PC-3 (cell line): ENCODE measurements at regions not wholly inside any gene's neighbourhood (a gene's known extent, or its start where the extent isn't known, plus 50 kb on each side); places are given as distances from the start of the nearest gene placed in this dataset.

Experiments used
- ATAC-seq: fragments of 200-7000 bp; cut with Tn5 transposase; 2 replicates; pipeline ENCODE4 v1.9.1; 2020; ENCODE audit warnings: mild to moderate bottlenecking, moderate library complexity
- BruUV-seq: library from RNA; stranded (reverse); fragments of 400-500 nt; replicated peaks from 2 replicates; lab custom pipeline; 2021; lab: Mats Ljungman, UMichigan
- CTCF ChIA-PET: fragments of 300-600 bp; sonication (Branson Sonifier 250); formaldehyde crosslinking; loops from one replicate; lab custom pipeline; 2022; ENCODE audit warnings: antibody characterized with exemption; lab: Charles Lee
- POLR2A ChIA-PET: fragments of 300-600 bp; sonication (Branson Sonifier 250); formaldehyde crosslinking; loops from one replicate; lab custom pipeline; 2022; ENCODE audit warnings: antibody characterized with exemption; ENCODE audit not compliant: unreplicated experiment; lab: Charles Lee
- DNase-seq: peaks from one replicate; pipeline ENCODE4 v3.0.0-alpha.2; 2015
- H2AFZ ChIP-seq: fragments of 300-600 bp; sonication (generic); 2 replicates; pipeline ENCODE4 v1.6.0; 2016; ENCODE audit warnings: antibody characterized with exemption, low read length
- H3F3A ChIP-seq: fragments of 300-600 bp; sonication (generic); one replicate; pipeline ENCODE4 v1.6.0; 2017; ENCODE audit warnings: antibody characterized with exemption, low read length, control low read depth, mild to moderate bottlenecking; ENCODE audit not compliant: unreplicated experiment
- H3K27ac ChIP-seq: fragments of 300-600 bp; sonication (generic); 2 replicates; pipeline ENCODE4 v1.5.1; 2016; ENCODE audit warnings: mild to moderate bottlenecking, low read length
- H3K27me3 ChIP-seq: fragments of 300-600 bp; sonication (generic); 2 replicates; pipeline ENCODE4 v1.6.1; 2016; ENCODE audit warnings: low read length, mixed read lengths
- H3K36me3 ChIP-seq: fragments of 300-600 bp; sonication (generic); 2 replicates; pipeline ENCODE4 v1.6.1; 2016; ENCODE audit warnings: low read depth, mixed run types, low read length, mixed read lengths
- H3K4me1 ChIP-seq: fragments of 300-600 bp; sonication (generic); 2 replicates; pipeline ENCODE4 v1.5.1; 2016; ENCODE audit warnings: low read length; ENCODE audit not compliant: insufficient read depth
- H3K4me2 ChIP-seq: fragments of 300-600 bp; sonication (generic); 2 replicates; pipeline ENCODE4 v1.6.0; 2016; ENCODE audit warnings: low read length
- H3K4me3 ChIP-seq: fragments of 300-600 bp; sonication (generic); 2 replicates; pipeline ENCODE4 v1.5.1; 2016; ENCODE audit warnings: mild to moderate bottlenecking, low read length, mixed read lengths
- H3K79me2 ChIP-seq: fragments of 300-600 bp; sonication (generic); 2 replicates; pipeline ENCODE4 v1.6.1; 2017; ENCODE audit warnings: low read length, mixed read lengths
- H3K9ac ChIP-seq: fragments of 300-600 bp; sonication (generic); 2 replicates; pipeline ENCODE4 v1.6.0; 2016; ENCODE audit warnings: mild to moderate bottlenecking, low read length
- H3K9me2 ChIP-seq: fragments of 300-600 bp; sonication (generic); replicated peaks from 2 replicates; pipeline ENCODE4 v1.6.1; 2016; ENCODE audit warnings: mixed run types, low read length, mixed read lengths
- H3K9me3 ChIP-seq: fragments of 300-600 bp; sonication (generic); 2 replicates; pipeline ENCODE4 v1.6.1; 2016; ENCODE audit warnings: low read length, mixed read lengths
- H4K20me1 ChIP-seq: fragments of 300-600 bp; sonication (generic); 2 replicates; pipeline ENCODE4 v1.6.1; 2016; ENCODE audit warnings: low read length, mixed read lengths
- EZH2 ChIP-seq: fragments of 300-600 bp; sonication (generic); IDR thresholded peaks from one replicate; pipeline ENCODE4 v1.6.1; 2017; ENCODE audit warnings: antibody characterized with exemption, mild to moderate bottlenecking, low read length; ENCODE audit not compliant: unreplicated experiment
- EZH2phosphoT487 ChIP-seq: fragments of 300-600 bp; sonication (generic); IDR thresholded peaks from 2 replicates; pipeline ENCODE4 v1.6.1; 2018; ENCODE audit warnings: mild to moderate bottlenecking, antibody characterized with exemption, low read length, borderline replicate concordance
- intact Hi-C: fragments of 100-400 bp; cut with micrococcal nuclease; formaldehyde crosslinking; loops from 2 replicates; pipeline ENCODE4 v1.9.0; 2023
- TF ChIP-seq, protein P1 (sequence below): fragments of 300-600 bp; sonication (generic); conservative IDR thresholded peaks from 2 replicates; pipeline ENCODE4 v1.5.1; 2017; ENCODE audit warnings: antibody characterized with exemption, low read depth, mild to moderate bottlenecking, low read length

DNA sequence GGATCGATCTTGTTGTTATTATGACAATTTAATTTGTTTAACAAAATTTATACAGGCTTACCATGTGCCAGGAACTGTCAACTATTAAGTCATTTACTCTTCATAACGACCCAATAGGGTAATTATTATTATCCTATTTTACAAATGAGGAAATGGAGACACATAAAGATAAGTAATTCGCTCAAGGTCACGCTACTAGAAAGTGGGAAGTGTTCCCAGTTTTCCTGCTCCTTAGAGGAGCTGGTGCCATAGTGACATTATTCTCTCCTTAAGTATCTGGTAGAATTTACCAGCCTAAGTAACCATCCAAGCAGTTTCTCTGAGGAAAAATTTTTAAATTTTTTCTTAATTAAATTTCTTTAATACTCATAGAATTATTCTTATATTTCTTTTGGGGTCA, 360.9 kb upstream of the RNF32 start:
- DNase-seq (no peak), ATAC-seq (no peak)
- Histone ChIP-seq H3K36me3 (no peaks in the 10 kb centered on the region), H3K27ac (no peak overlapping the region), H3K27me3 (peaks cover 16% of the 10 kb centered on the region), H3K9me3 (no peaks in the 10 kb centered on the region), H3K9ac (no peak overlapping the region), H4K20me1 (no peaks in the 10 kb centered on the region), H3F3A (no peaks in the 10 kb centered on the region), H3K9me2 (no peaks in the 10 kb centered on the region), H3K4me2 (no peak overlapping the region), H2AFZ (no peak overlapping the region), H3K79me2 (no peaks in the 10 kb centered on the region), H3K4me1 (no peaks in the 10 kb centered on the region), H3K4me3 (no peak overlapping the region)
- POLR2A ChIA-PET: no interaction called here
- CTCF ChIA-PET: no interaction called here
- intact Hi-C loops: no loop called here
- TF ChIP-seq, protein P1, sequence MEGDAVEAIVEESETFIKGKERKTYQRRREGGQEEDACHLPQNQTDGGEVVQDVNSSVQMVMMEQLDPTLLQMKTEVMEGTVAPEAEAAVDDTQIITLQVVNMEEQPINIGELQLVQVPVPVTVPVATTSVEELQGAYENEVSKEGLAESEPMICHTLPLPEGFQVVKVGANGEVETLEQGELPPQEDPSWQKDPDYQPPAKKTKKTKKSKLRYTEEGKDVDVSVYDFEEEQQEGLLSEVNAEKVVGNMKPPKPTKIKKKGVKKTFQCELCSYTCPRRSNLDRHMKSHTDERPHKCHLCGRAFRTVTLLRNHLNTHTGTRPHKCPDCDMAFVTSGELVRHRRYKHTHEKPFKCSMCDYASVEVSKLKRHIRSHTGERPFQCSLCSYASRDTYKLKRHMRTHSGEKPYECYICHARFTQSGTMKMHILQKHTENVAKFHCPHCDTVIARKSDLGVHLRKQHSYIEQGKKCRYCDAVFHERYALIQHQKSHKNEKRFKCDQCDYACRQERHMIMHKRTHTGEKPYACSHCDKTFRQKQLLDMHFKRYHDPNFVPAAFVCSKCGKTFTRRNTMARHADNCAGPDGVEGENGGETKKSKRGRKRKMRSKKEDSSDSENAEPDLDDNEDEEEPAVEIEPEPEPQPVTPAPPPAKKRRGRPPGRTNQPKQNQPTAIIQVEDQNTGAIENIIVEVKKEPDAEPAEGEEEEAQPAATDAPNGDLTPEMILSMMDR: no peak
- no peak for TF ChIP-seq EZH2phosphoT487
- TF ChIP-seq EZH2: no peak
- no TSS peak for BruUV-seq

GRCh38 chr7:156275292-156275691, 365.3 kb upstream of the RNF32 start:
- Histone ChIP-seq H3K36me3 (no peaks in the 10 kb centered on the region), H3K4me3 (no peak overlapping the region), H3K27ac (no peak overlapping the region), H3K4me2 (no peak overlapping the region), H3K9me2 (no peaks in the 10 kb centered on the region), H4K20me1 (no peaks in the 10 kb centered on the region), H3K79me2 (no peaks in the 10 kb centered on the region), H2AFZ (no peak overlapping the region), H3K9me3 (no peaks in the 10 kb centered on the region), H3K4me1 (no peaks in the 10 kb centered on the region), H3F3A (no peaks in the 10 kb centered on the region), H3K27me3 (peaks cover 35% of the 10 kb centered on the region), H3K9ac (no peak overlapping the region)
- ChIA-PET POLR2A (no interaction called here), CTCF (interaction anchor here (0.9 kb wide), 1 partner anchor 376 kb away, joined by 3 read pairs; no protein-coding TSS in a partner anchor)
- TF ChIP-seq EZH2phosphoT487: no peak
- TF ChIP-seq, protein P1: no peak
- no peak for TF ChIP-seq EZH2
- intact Hi-C loops: no loop called here
- DNase-seq (no peak), ATAC-seq (no peak)
- no TSS peak for BruUV-seq

DNA sequence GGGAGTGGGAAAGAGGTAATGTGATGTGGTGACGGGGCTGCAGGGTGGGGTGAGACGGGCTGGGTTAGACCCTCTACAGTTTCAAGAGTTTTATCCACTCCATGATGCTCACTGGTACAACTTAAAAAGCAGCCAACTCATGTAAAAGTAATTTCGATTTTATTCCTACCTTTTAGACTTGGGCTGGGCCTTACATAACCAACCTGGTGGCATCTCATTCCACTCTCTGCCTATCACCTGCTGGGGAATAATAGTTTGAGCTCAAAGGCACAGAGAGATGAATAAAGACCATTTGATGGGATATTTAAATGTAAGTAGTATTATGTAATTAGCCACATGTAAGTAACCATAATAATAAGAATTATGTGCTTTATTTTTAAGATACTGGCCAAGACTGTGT, 366.0 kb upstream of the RNF32 start:
- Histone ChIP-seq H3K4me2 (no peak overlapping the region), H4K20me1 (no peaks in the 10 kb centered on the region), H3K9me3 (no peaks in the 10 kb centered on the region), H3K4me3 (no peak overlapping the region), H3K9ac (no peak overlapping the region), H3K4me1 (no peaks in the 10 kb centered on the region), H3K27ac (no peak overlapping the region), H3F3A (no peaks in the 10 kb centered on the region), H3K79me2 (no peaks in the 10 kb centered on the region), H3K36me3 (no peaks in the 10 kb centered on the region), H2AFZ (no peak overlapping the region), H3K9me2 (no peaks in the 10 kb centered on the region), H3K27me3 (peaks cover 39% of the 10 kb centered on the region)
- intact Hi-C loops: no loop called here
- no peak for DNase-seq
- TF ChIP-seq EZH2 (no peak), EZH2phosphoT487 (no peak)
- TF ChIP-seq, protein P1: no peak
- ChIA-PET POLR2A (no interaction called here), CTCF (no interaction called here)
- ATAC-seq: no peak
- BruUV-seq: no TSS peak
